ENCODE measurements at regions not wholly inside any gene's neighbourhood (a gene's known extent, or its start where the extent isn't known, plus 50 kb on each side); places are given as distances from the start of the nearest gene placed in this dataset.

DNA sequence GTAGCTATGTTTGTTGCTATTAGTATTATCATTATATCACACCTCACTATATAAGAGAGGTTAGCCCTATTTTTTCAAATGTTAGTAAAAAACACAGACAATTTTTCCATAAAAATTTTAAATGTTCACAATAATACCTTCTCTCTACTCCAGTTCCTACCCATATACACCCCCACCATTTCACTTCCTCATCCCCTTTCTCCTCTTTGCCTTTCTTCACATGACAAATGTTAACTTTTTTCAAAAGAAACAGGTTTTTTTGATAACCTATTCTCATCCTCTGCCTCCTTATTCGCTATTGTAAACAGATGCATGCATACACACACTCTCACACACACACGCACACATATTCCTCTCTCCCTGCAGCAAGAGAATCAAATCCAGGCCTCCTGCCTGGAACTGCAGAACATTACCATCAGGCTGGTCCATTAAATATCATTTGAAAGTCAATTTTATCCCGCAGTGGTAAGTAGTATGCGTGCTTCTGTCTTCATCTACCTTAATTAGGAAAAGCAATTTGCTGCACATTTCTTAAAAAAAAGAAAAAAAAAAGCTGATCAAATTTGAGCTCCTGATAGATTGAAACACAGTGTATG, 55.5 kb downstream of the MID1IP1 start:
- DNase-seq (ENCODE audit: low read depth in 2 of 2), result no peak

DNA sequence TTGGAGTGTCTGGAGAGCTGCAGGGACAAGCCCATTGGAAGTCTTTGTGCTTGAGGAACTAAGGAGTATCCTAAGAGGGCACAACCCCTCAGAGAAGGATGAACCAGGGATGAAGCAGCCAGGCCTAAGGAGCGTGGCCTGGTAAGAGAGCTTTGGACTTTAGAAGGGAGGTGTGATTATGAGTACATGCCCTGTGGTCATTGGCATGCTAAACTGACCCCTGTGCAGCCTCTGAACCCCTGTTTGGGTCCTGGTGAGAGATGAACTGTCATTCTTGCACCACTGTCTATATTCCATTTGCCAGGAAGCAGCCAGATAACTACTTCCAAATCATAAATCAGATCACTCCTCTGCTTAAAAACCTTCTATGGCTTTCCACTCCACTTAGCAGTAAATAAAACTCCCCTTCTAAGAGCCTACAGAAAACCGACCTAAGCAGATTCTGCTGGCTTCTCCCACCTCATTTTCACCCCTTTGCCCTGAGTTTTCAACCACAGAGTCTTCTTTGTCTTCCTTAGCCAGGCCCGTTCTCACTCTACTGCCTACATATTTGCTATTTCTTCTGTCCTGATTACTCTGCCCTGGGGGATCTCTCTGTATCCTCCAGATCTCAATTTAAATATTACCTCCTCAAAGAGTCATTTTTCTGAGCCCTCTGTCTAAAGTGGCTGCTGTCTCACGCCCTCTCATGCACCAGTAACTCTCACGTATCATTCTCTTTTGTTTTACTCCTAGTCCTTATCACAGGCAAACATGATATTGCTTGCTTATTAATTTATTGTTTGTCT, 56.7 kb downstream of the MID1IP1 start:
- DNase-seq (ENCODE audit: low read depth in 2 of 2), result no peak

DNA sequence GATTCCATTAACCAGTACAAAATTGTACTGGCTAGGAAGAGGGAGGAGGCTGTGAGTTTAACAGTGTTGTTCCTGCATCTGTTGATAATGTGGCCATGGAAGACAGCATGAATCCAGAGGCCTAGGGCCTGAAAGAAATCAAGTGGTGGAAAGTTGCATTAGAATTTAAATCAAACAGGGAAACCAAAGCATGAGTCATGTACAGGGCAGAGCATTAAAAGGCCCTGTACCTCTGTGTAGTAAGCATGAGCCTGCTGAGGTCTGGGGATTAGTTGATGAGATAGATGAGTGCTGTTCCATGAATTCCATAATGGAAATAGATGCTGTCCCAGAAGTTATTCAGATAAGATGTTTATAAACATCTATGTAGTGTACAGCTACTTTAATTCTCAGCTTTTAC, 58.3 kb downstream of the MID1IP1 start:
- DNase-seq (ENCODE audit: low read depth in 2 of 2), result no peak

DNA sequence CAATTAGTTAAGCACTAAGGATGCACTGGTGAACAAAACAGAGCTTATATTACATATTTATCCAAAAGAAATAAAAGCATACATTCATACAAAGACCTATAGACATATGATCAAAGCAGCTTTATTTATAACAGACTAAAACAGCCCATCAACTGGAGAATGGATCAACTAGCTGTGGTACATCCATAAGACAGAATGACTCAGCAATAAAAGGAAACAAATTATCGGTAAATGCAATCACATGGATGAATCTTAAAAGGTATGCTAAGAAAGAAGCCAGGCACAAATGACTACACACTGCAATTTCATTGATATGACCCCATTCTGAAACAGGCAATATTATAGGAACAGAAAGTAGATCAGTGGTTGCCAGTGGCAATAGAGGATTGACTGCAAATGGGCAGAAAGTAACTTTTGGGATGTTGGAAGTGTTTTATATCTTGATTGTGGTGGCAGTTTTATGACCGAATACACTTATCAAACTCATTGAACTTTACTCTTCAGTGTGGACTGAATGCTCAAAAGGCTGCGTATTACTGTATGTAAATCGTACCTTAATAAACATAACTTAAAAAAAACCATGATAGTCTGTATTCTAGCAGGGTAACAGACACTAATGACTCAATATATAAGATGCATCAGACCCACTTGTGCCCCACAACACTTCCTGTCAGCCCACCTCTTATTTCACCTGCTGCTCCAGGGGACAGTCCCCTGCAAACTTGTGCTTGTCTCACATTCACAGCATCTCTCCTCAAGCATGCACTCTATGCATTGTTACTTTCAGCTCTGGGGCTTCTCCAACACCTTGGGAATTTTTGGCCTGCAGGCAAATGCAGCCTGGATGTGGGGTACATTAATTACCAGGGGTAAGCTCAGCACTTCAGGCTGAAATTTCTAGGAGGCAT, 59.1 kb downstream of the MID1IP1 start:
- peak; percentile 0 to 3 for DNase-seq (ENCODE audit: low read depth in 2 of 2)

DNA sequence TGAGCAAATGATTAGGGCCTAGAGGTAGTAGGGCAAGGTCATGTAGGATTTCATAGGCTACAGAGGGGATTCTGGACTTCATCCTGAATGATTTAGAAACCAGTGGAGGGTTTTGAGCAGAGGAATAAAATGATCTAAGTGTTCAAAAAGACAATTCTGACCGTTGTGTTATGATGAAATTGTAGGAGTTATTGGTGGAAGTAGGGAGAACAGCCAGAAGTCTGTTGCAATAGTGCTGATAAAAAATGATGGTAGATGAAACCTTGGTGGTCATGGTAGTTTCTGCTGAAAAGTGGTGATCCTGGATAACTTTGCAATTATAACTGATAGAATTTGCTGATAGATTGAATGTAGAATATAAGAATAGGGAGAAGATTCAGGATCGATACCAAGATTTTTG, 60.2 kb downstream of the MID1IP1 start:
- no peak for DNase-seq (ENCODE audit: low read depth in 2 of 2)

DNA sequence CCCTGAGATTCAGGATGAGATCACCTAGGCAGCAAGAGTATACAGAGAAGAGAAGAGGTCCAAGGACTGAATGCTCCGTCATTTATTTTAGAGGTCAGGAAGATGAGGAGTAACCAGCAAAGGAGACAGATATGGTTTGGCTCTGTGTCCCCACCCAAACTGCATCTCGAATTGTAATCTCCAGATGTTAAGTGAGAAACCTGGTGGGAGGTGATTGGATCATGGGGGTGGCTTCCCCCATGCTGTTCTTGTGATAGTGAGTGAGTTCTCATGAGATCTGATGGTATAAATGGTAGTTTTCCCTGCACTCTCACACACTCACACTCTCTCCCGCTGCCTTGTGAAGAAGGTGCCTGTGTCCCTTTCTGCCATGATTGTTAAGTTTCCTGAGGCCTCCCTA, 60.8 kb downstream of the MID1IP1 start:
- DNase-seq (ENCODE audit: low read depth in 2 of 2), result no peak

DNA sequence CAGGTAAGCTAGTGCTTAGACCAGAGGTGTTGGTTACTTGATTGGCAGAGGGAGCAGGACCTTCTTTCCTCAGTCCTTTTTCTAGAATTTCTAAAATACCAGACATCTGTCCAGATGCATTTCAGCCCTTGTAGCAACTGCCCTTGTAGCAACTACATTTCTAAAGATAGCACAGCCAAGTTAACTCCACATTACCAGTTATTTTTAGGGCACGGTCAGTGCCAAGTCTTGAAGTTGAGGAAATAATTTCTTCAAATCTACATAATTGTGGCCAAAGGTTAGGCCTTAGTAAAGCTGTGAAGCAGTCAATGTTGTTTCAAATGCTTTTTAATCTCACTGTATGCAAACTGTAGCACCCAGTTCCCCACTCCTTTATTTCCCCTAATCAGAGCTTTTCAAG, 62.9 kb downstream of the MID1IP1 start:
- DNase-seq (ENCODE audit: low read depth in 2 of 2), result no peak

DNA sequence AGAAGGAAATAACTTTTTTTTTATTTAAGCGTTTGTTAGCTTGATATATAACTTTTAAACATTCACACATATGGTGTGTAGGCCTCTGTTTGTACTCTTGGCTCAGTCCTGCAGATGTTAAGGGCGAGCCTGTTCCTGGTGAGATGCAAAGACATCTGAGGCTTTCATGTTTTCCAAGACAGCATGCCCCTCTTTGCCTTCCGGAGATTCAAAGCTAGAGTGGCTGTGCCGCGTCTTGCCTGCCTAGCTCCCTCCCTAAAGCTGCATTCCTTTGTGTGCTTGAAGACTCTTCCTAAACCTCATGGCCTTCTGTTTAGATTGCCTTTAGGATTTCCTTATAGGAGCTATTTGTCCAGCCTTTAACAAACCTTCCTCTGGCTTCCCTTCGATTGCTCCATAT, 67.1 kb downstream of the MID1IP1 start:
- DNase-seq (ENCODE audit: low read depth in 2 of 2), result no peak

DNA sequence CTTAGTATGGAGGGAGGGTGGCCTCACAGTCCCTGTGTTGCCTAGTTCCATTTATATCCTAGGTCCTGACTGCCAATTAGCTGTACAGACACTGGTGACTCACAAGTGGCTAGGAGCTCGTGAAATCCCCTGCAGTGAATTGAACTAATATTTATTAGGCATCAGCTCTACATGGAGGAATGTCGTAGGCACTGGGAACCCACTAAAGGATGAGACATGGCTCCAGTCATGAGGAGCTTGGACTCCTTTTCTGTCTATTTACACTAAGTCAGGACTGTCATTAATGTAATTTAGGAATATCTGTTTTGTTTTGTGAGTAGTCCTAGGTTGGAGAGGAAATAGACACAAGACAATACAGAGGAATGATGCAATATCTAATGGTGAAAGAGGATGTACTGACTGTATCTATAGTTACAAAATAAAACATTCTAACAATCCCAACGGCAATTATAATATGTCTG, 67.7 kb downstream of the MID1IP1 start:
- no peak for DNase-seq (ENCODE audit: low read depth in 2 of 2)

DNA sequence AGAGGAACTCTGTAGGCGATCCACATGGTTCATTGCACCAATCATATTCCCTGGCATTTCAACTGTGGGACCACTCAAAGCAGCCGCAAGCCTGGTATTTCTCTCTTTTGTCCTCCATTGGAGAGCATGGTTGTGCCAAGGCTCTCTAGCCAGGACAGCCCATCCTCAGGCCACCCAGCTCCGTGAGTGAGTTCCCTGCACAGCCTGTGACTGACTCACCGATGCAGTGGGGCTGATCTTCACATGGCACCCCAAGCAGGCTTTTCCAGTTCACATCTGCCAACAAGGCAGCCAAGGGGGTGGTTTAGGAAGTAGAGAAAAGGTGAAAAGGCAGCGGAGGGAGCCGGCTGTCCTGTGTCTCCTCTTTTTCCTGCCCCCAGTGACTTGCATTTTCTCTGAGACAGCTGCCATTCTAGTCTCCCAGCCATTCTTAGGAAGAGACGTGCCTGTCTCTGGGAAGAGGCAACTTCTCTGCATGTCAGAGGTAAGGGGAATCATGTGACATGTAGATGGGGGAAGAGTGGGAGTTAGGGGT, 69.2 kb downstream of the MID1IP1 start:
- no peak for DNase-seq (ENCODE audit: low read depth in 2 of 2)

DNA sequence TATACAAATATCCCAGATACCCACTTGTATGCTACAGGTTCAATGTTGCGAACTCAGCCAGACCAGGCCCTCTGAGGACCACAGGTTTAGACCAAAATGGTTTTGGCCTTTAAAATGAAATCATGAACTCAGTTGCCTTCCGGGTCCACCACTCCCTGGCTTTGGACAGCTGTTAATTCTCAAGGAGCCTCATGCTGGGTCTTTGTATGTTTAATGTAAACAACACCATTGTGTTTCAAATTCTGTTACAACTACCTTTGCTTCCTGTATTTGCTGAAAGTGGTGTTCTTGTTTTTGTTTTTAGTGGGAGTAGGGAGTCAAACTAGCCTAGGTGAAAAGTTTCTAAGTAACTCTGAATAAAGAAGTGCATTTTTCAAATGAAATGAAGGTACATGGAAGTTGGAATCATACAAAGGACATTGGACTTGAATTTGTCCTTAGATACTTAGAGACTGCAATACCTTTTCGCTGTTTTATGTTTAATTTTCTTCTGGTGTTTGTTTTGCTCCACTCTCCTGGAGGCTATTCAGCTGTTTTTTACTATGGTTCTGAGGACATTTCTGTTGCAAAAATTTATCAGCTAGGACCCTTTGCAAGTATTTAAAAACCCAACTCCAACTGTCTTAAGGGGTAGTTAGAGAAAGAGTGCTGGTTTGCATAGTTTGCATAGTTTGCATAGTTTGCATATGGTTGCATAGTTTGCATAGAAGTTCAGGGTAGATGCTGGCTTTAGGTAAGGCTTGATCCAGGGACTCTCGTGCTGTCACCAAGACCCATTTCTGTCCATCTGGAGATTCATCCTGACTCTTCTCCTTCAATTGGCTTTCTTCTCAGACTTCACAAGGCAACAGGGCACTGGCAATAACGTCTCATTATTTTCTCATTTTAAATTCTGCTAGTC, 70.1 kb downstream of the MID1IP1 start:
- no peak for DNase-seq (ENCODE audit: low read depth in 2 of 2)

DNA sequence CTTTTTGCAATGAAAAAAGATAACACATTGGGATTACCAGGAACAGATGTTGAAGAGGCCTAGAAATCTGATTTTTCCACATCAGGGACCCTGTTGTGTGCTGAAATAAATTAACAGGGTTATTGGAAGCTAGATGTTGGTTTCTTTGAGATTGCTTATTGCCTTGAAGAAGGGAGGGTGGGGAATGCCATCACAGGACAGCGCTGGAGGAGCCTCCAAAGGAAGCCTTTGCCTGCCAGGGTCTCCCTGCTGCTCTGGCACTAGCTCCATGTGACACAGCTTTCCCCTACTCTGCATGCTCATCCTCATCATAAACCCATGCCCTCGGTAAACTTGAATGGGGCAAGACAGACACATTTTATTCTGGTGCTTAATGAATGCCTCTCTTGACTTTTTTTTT, 76.1 kb downstream of the MID1IP1 start:
- DNase-seq (ENCODE audit: low read depth in 2 of 2), result no peak

DNA sequence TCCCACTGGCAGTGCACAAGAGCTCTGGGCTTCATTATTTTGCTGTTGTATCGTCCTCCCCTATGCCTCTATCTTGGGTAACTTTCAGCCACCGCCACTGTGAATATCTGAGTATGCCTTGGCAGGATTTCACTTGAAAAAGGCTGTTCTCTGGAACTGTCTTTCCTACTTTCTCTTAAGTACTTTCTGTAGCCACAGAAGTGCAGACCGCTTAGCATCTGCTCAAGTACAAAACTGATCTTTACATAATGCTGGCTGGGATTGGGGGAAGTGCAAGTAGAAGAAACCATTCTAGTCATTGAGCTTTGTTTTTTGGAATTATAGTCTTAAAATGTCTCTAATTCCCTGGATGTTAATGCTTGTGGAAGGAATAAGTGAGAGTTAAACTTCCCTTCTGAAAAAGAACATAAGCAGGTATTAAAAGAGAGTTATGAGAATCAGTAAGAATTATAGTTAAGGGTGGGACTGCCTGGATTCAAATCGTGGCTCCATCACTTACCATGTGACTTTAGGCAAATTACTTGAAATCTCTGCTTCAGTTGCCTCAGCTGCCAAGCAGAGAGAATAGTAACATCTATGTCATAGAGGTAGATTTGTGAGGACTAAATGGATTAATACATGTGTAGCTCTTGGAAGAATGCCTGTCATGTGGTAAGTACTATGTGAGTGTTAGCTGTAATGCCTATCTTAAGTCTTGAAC, 77.5 kb downstream of the MID1IP1 start:
- no peak for DNase-seq (ENCODE audit: low read depth in 2 of 2)

DNA sequence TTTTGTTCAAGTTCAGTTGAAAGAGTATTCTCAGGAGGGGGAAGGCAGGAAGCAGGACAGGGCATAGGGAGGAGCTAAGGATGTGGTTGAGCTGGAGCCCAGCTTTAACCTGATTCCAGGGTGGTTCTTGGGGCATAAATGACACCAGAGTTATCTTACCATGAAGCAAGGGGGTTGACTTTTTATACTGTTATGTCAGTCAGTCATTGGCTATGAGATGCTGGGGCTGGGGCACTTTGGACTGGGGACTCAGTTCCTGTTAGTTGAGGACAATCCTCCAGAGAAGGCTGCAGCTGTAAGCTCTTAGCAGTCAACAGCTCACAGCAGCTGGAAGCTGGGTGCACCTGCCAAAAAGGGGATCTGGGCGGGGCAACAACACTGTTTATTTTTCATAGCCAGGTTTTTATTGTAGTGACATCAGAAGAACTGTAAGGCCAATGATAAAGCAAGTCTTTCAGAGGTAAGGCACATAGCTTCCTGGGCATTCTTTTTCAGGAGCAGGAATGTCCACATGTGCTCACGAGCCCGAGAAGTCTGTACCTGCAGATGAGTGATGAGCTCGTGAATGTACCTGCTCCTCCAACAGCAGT, 78.5 kb downstream of the MID1IP1 start:
- no peak for DNase-seq (ENCODE audit: low read depth in 2 of 2)

DNA sequence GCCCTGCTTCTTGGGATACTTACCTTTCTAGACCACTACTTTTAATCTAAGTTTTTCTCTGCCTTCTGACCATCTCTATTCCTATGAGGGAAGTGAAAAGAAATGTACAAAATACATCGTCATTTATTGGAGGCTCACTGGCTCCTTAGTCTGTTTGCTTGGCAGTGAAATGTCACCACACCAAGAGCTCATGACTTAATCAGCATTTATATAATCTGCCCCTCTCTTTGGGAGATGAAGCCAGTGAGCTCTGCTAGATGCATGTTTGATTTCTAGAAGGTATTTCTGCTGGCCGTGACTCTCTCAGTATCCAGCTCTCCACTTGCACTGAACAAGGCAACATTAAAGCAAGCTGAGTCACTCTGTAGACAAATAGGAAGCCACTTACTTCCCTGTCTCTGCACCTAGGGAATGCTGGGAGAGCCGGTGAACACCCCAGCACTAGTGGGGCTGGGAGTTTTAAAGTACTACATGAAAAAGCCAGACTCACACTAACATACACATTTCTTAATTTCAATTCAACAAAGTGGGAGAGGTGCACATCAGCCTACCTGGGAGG, 79.1 kb downstream of the MID1IP1 start:
- DNase-seq (ENCODE audit: low read depth in 2 of 2), result no peak

DNA sequence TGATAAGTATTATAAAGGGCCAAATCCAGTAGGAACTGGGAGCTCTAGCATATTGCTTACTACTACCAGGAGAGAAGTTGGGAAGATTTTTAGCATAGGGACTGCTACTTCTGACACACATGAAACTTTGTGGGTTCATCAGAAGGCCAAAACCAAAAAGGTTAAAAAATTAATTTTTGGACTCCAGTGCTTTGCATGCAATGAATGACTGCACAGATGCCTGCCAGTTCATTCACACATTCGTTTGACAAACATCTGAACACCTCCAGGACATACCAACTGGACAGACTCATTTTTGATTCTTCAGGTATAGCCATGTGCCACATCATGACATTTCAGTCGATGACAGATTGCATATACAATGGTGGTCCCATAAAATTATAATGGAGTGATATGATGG, 79.8 kb downstream of the MID1IP1 start:
- DNase-seq (ENCODE audit: low read depth in 2 of 2), result no peak

DNA sequence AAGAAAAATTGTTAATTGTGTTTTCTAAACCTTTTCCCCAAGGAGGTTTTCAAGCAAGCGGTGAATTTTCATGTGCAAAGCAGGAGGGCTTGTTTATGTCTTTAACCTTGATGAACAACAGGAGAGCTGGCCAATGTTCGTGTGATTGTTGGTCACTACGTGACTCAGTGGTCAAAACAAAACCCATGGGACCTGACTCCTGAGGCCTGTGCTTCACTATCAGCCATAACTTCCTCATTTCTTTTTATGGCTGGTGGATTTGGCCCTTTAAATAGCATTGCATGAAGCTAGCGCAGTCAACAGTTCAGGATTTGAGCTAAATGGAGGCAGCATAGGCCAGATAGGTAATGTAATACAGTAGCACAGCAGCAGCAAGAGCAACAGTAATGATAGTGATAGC, 80.5 kb downstream of the MID1IP1 start:
- DNase-seq (ENCODE audit: low read depth in 2 of 2), result no peak

DNA sequence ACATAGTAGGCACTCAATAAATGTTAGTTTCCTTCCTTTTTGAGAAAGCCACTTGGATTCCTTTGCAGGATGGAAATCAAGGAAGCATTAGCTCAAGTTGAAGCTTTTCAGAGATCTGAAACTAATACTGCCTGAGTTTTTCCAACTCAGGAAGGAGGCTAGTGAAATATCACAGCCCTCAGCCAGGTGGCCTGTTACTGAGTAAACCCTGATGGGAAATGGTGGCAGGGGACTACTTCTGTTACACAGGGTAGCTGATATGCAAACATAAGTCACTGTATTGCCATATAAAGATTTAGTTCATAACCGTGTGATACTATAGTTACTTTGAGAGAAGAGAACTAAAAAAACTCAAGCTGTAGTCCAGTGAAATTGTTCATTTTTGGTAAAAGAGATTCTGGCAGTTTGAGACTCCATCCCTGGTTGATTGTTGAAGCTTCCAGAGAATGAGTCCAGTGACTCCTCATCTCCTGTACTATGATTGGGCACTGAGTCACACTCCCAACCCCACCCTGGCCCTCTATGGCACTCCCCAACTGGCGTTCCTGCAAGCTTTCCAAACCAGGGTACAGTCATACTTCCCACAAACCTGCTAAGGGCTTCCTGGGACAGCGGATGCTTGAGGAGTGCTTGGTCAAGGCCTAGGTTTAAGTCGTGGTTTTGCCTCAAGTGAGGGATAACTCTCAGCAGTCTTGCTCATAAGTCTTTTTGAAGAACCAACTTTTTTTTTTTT, 81.8 kb downstream of the MID1IP1 start:
- no peak for DNase-seq (ENCODE audit: low read depth in 2 of 2)

DNA sequence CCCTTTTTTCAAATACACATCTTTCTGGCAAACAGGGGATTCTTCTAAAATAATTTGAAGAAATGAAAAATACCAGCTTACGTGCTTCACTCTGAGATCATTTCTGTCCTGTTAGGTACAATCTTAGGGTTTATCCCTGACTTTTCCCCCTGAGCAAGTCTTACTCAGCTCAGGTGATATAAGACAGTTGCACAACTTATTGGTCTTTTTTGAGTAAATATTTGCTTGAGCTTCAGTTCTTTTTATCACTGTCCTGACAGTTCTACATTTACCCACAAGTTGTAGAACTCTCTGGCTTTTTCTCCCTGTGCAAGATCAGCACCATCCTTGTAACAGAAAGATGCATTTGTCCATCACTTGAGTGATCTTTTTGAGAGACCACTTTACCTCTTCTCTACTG, 84.9 kb downstream of the MID1IP1 start:
- DNase-seq (ENCODE audit: low read depth in 2 of 2), result no peak
